Panc1 (cell line): ENCODE measurements at regions not wholly inside any gene's neighbourhood (a gene's known extent, or its start where the extent isn't known, plus 50 kb on each side); places are given as distances from the start of the nearest gene placed in this dataset.

ENCODE experiments used
- ATAC-seq: fragments of 200-7000 bp; cut with Tn5 transposase; 2 replicates; pipeline ENCODE4 v1.9.1; 2020; ENCODE audit warnings: mild to moderate bottlenecking, moderate library complexity
- BruUV-seq: library from RNA; stranded (reverse); fragments of 400-500 nt; replicated peaks from 2 replicates; lab custom pipeline; 2021; lab: Mats Ljungman, UMichigan
- CTCF ChIA-PET: fragments of 300-600 bp; sonication (Branson Sonifier 250); formaldehyde crosslinking; loops from one replicate; lab custom pipeline; 2022; ENCODE audit warnings: antibody characterized with exemption; lab: Charles Lee
- POLR2A ChIA-PET: fragments of 300-600 bp; sonication (Branson Sonifier 250); formaldehyde crosslinking; loops from one replicate; lab custom pipeline; 2022; ENCODE audit warnings: antibody characterized with exemption; lab: Charles Lee
- DNase-seq: peaks from one replicate; pipeline ENCODE4 v3.0.0-alpha.2; 2010; ENCODE audit warnings: low read depth, low spot score
- H3K27ac ChIP-seq: 2 replicates; pipeline ENCODE4 v1.5.1; 2011; ENCODE audit warnings: mild to moderate bottlenecking, low read length, inconsistent platforms
- H3K27me3 ChIP-seq: fragments of 200-500 bp; sonication (Bioruptor generic); 2 replicates; pipeline ENCODE4 v1.6.0; 2014; ENCODE audit warnings: low read length, inconsistent platforms; ENCODE audit not compliant: control insufficient read depth, insufficient read depth
- H3K36me3 ChIP-seq: fragments of 200-500 bp; sonication (Bioruptor generic); 2 replicates; pipeline ENCODE4 v1.5.1; 2014; ENCODE audit warnings: inconsistent platforms, mild to moderate bottlenecking, low read length, moderate library complexity; ENCODE audit not compliant: control insufficient read depth, insufficient read depth
- H3K4me1 ChIP-seq: 2 replicates; pipeline ENCODE4 v1.5.1; 2011; ENCODE audit warnings: inconsistent platforms, mild to moderate bottlenecking, low read length, moderate library complexity; ENCODE audit not compliant: control insufficient read depth, insufficient read depth
- H3K4me3 ChIP-seq, 2 experiments: 2 replicates each; pipeline ENCODE4 v1.5.1; 2011 to 2012; ENCODE audit warnings: low read depth in 2 of 2, low read length in 2 of 2, mild to moderate bottlenecking in 2 of 2, inconsistent platforms in 1 of 2, moderate library complexity in 1 of 2
- H3K9me3 ChIP-seq: fragments of 200-500 bp; sonication (Bioruptor generic); 2 replicates; pipeline ENCODE4 v1.5.1; 2014; ENCODE audit warnings: low read depth, mild to moderate bottlenecking, inconsistent platforms, low read length, moderate library complexity; ENCODE audit not compliant: control insufficient read depth, insufficient read depth
- CTCF ChIP-seq: fragments of 450-650 bp; IDR thresholded peaks from 2 replicates; pipeline ENCODE4 v1.5.1; 2017; ENCODE audit warnings: mild to moderate bottlenecking
- POLR2AphosphoS5 ChIP-seq: IDR thresholded peaks from 2 replicates; pipeline ENCODE4 v1.6.1; 2012; ENCODE audit warnings: mild to moderate bottlenecking, low read depth, low read length, moderate library complexity
- REST ChIP-seq, 2 experiments: IDR thresholded peaks; 2 replicates each; pipeline ENCODE4 v1.6.1; 2011 to 2012; ENCODE audit warnings: low read depth in 2 of 2, control low read depth in 1 of 2, low read length in 1 of 2, mild to moderate bottlenecking in 1 of 2, moderate library complexity in 1 of 2; ENCODE audit not compliant: insufficient read depth in 1 of 2
- SIN3A ChIP-seq: IDR thresholded peaks from 2 replicates; pipeline ENCODE4 v1.6.1; 2012; ENCODE audit warnings: low read depth, mild to moderate bottlenecking, low read length, moderate library complexity, borderline replicate concordance; ENCODE audit not compliant: insufficient read depth
- TCF7L2 ChIP-seq: IDR thresholded peaks from 2 replicates; pipeline ENCODE4 v1.6.1; 2011; ENCODE audit warnings: mild to moderate bottlenecking, low read depth, low read length, inconsistent platforms
- in situ Hi-C: cut with HindIII; loops from 2 replicates; pipeline ENCODE4 v1.10.0; 2016; ENCODE audit warnings: low sequenced_read_pairs, low pct_unique_long_range_greater_than_20kb
- intact Hi-C: fragments of 100-400 bp; cut with micrococcal nuclease; formaldehyde crosslinking; loops from one replicate; pipeline ENCODE4 v1.10.0; 2022; ENCODE audit not compliant: unreplicated experiment

GRCh38 chr4:159002950-159003349, 99.9 kb upstream of the RAPGEF2 start:
- ATAC-seq (no peak), DNase-seq (no peak)
- Histone ChIP-seq H3K27ac (no peak overlapping the region), H3K4me1 (no peaks in the 10 kb centered on the region; the same call in 1 of the 2 replicates), H3K36me3 (no peaks in the 10 kb centered on the region), H3K27me3 (no peaks in the 10 kb centered on the region), H3K9me3 (no peaks in the 10 kb centered on the region), H3K4me3 (no peak overlapping the region)
- BruUV-seq = no TSS peak
- intact Hi-C loops (no loop called here), in situ Hi-C loops (no loop called here)
- TF ChIP-seq SIN3A (no peak), REST (IDR thresholded peaks at IDR 0.05; ENCODE audit: insufficient read depth in 1 of 2, low read depth in 2 of 2, low read length in 1 of 2) (no peak), CTCF (no peak), TCF7L2 (no peak), POLR2AphosphoS5 (no peak)
- CTCF ChIA-PET = no interaction called here
- POLR2A ChIA-PET = no interaction called here

- Histone ChIP-seq H3K4me1 (no peaks in the 10 kb centered on the region), H3K27me3 (no peaks in the 10 kb centered on the region), H3K27ac (no peak overlapping the region), H3K9me3 (no peaks in the 10 kb centered on the region), H3K36me3 (no peaks in the 10 kb centered on the region), H3K4me3 (no peak overlapping the region)
- ChIA-PET CTCF (no interaction called here), POLR2A (no interaction called here)
- TF ChIP-seq TCF7L2 (no peak), POLR2AphosphoS5 (no peak), CTCF (no peak), SIN3A (no peak), REST (IDR thresholded peaks at IDR 0.05; ENCODE audit: insufficient read depth in 1 of 2, low read depth in 2 of 2, low read length in 1 of 2) (no peak)
- ATAC-seq (no peak), DNase-seq (no peak)
- in situ Hi-C loops = no loop called here
- BruUV-seq = no TSS peak
- intact Hi-C loops = no loop called here
These were observed 99.2 kb upstream of the RAPGEF2 start for GRCh38 chr4:159003420-159004253.
